ENCODE measurements at regions not wholly inside any gene's neighbourhood (a gene's known extent, or its start where the extent isn't known, plus 50 kb on each side); places are given as distances from the start of the nearest gene placed in this dataset.

- no peak for TF ChIP-seq CTCF (conservative IDR thresholded peaks at IDR 0.05; ENCODE audit: low read depth, low read length)
- no peak for TF ChIP-seq EZH2 (IDR thresholded peaks at IDR 0.05; ENCODE audit: borderline replicate concordance, low read depth, low read length, poor library complexity, severe bottlenecking)
Measured at GRCh38 chr10:78948621-78949030, 120.1 kb upstream of the ZMIZ1 start.
